Glomerular endothelial cell (primary cell): ENCODE measurements at regions not wholly inside any gene's neighbourhood (a gene's known extent, or its start where the extent isn't known, plus 50 kb on each side); places are given as distances from the start of the nearest gene placed in this dataset.
A peak's percentile ranks its signal among the peaks of the same experiment; 100 is the strongest.
"Not testable (repeated sequence)": the region's sequence is repeated elsewhere in the genome, so short reads cannot be mapped to it uniquely, and the experiment has no call there.

Experiments
- DNase-seq: peaks from one replicate; pipeline ENCODE4 v3.0.0-alpha.2; 2011; ENCODE audit warnings: low read depth, low spot score; ENCODE audit errors: extremely low read depth

DNA sequence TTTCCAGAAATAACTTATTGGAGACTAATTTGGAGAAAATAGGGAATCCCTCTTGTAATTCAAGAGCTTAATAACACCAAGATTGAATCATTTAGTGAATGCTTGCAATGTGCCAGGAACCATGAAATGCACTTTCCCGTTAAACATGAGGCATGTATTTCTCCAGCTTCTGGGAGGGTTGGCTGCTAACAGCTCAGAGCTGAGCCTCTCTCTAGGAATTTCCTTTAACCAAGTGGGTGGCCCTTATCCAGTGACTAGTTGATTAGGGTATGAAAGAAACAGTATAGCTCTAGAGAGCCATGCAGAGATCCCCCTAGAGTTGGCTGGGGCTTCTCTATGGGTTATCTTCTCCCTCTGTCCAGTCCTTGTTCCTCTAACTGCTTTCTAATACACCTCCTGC lies 356.4 kb upstream of the GOT2 start:
- DNase-seq = no peak

DNA sequence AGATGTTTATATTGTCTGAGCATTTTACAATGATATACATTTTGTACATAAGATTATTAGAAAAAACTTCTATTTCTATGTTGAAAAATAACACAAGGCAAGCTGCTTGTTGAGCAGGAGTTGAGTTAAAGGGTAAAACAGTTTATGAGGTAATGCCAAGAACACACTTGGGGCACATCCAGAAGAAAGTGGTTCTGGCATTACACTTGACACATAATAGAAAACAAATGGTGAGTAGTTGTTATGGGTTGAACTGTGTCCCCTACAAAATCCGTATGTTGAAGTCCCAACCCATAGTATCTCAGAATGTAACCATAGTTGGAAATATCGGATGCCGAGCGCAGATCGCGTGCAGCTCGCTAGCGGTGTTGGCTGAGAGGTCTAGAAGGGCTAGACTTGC lies 354.3 kb upstream of the GOT2 start:
- no peak for DNase-seq

DNA sequence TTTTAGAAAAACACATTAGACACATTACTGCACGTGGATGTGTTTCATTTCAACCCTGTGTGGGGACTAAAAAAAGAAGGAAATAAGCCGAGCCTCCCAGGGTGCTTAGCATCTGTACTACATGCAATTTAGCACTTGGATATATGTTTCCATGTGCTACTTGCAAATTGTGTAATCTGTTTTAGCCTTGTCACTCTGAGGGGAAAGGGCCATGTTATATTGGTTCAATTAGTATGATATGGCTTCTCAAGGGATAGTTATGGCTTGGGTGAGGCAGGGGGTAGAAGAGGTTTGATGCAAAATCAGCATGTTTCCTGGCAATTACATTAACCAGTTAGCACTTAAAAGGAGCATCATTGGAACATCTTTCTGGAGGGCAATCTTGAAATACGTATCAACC lies 353.5 kb upstream of the GOT2 start:
- no peak for DNase-seq

DNA sequence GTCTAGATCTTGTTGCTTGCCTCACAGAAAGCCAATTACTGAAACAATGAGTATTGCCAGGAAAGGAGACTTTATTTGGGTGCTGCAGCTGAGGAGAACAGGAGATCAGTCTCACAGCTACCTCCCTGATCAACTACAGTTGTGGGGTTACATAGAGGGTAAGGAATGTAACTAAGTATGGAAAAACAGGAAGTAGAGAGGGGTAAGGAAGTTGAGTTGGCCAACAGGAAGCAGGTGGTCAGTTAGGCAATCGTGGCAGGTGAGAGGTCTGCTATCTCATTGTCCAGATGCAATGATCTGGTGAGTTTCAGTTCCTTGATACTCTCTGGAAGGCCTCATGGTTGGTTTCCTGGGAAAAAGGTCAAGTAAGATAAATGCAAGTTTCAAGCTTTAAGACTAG lies 333.1 kb upstream of the GOT2 start:
- peak; percentile 73 for DNase-seq

DNA sequence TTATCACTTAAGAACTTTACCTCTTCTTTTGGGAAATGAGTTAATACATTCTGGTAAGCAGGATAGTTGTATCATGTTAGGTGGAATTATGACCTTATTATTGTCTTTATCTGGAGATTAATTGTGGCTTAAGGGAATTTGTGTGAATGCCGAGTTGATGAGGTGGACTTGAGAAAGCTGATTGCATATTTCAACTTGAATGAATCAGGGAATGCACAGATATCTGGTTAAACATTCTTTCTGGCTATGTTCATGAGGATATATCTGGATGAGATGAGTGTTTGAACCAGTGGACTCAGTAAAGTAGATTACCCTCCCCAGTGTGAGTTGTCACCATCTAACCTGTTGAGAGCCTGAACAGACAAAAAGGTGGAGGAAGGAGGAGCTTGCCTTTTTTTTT lies 326.1 kb upstream of the GOT2 start:
- DNase-seq = no peak

DNA sequence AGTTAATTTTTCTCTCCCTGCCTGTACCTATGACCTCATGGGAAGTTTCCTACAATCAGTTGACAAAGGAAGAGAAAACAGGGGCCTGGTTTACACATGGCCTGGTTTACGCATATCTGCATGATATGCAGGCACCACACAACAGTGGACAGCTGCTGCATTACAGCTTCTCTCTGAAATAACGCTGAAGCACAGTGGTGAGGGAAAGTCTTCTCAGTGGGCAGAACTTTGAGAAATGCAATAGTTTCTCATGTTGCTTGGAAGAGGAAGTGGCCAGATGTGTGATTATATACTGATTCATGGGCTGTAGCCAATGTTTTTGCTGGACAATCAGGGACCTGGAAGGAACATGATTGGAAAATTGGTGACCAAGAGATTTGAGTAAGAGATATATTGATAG lies 324.1 kb upstream of the GOT2 start:
- DNase-seq = no peak

DNA sequence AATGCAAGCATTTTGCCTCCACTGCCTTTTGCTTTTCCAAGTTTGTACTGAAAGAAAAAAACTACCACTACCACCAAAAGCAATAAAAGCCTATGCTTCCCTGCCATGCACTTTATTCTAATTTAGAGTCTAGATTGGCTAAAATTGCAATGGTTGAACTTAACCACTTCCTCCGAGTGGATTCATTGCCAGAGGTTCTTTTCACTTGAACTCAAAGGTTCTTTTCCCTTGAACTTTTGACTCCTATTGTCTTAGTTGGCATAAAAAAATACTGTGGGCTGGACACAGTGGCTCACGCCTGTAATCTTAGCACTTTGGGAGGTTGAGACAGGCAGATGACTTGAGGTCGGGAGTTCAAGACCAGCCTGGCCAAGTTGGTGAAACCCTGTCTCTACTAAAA lies 319.8 kb upstream of the GOT2 start:
- DNase-seq = no peak

DNA sequence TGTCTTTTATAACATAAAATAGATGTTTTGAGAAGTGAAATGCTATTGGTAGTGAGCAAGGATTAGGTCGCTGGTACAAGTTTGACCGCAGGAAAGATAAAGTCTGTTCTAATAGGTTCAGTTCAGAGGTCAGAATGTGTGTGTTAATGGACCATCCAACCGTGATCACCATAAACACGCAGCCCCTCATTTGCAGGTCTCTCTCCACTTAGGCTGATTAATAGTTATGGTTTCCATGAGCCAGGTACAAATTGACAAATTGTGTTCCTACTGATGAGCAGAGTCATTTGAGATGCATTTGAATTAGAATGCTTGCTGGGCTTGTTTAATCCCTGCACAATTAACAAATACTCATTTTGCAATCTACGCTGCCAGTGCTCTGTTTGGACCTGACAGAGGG lies 318.1 kb upstream of the GOT2 start:
- no peak for DNase-seq

DNA sequence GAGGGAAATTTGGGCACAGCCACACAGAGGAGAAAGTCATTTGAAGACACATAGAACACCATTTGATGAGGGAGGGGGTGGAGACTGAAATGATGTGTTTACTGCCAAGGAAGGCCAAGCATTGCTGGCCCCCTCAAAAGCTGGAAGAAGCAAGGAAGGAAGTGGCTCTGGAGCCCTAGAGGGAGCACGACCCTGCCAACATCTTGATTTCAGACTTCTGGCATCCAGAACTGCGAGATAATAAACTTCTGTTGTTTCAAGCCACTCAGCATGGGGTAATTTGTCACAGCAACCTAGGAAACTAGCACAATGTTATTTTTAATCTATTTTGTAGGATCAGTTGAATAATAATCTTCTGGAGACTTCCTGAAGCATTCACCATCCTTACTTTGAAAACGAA lies 314.8 kb upstream of the GOT2 start:
- DNase-seq = no peak

DNA sequence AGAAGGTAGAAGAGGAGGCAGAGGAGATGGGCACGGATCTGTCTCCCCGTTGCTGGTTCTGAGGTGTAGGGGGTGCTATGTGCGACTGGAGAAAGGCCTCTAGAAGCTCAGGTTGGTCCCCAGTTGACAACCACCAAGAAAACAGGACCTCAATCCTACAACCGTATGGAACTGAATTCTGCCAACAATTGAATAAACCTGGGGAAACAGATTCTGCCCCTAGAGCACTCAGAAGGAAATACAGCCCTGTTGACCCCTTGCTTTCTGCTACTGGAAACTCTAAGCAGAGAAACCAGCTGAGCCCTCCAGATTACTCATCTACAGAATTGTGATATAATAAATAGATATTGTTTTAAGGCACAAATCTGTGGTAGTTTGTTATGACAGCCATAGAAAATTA lies 313.0 kb upstream of the GOT2 start:
- no peak for DNase-seq

DNA sequence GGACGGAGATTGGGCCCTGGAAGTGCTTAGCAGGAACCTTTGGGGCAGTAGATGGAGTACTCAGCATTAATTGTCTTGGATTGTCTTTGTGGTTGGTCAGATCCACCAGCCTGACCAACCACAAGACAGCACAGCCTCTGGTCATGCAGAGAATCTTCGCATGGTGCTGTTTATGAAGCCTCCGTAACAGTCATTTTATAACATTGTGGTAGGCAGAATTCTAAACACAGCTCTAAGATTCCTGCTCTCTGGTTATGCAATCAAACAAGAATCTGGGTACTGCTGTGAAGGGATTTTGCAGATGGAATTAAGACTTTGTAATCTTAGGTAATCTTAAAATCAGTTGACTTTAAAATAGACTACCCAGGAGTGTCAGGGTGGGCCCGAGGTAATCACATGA lies 312.2 kb upstream of the GOT2 start:
- no peak for DNase-seq

DNA sequence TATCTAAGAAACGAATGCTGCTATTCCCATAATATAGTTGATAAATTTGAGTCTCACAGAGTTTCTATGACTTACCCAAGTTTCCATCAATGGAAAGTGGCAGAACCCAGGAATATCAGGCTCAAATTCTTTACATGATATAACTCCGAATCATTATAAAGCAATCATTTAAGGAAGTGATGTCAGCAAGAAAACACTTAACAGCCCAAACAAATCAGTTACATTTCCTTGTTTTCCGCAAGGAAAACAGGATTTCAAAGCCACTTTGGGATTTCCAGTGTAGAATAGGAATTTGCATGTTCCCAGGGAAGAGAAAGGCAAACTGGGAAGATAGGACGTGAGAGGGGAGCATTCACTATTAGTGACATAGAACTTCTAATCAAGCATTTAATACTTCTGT lies 311.4 kb upstream of the GOT2 start:
- DNase-seq = no peak

DNA sequence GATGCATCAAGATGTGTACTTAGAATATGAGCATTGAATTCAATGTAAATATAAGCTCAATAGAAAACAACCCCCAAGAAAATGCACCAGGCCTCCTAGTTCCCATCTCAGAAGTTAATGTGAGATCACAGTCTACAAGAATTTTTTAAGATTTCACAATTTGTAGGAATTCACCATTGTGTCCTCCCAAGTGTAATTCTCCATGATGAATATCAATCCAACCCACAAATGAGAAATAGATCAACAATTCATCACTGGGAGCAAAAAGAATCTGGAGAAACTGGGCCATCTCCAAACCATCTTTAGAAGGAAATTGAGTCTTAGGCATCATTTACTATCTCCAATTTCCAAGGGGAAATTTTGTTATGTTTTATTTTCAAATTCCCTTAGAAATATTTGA lies 310.5 kb upstream of the GOT2 start:
- no peak for DNase-seq

DNA sequence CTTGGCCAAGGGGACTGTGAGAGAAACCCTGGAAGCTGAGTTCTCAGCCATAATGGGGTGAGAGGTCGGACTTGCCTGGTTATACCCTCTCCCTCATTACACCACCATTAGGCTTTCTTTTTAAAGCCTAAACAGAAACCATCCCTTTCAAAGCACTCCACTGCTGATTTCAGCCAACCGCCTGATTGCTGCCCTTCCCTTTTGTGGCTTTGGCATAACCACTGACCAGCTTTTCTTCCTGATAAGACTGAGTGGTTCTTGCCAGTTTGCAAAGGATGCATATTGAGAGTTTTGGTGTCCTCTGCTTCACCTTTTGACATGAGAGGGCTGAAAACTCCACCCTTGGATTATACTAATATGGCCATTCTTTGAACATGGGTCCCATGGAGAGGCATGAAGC lies 308.2 kb upstream of the GOT2 start:
- DNase-seq = no peak

DNA sequence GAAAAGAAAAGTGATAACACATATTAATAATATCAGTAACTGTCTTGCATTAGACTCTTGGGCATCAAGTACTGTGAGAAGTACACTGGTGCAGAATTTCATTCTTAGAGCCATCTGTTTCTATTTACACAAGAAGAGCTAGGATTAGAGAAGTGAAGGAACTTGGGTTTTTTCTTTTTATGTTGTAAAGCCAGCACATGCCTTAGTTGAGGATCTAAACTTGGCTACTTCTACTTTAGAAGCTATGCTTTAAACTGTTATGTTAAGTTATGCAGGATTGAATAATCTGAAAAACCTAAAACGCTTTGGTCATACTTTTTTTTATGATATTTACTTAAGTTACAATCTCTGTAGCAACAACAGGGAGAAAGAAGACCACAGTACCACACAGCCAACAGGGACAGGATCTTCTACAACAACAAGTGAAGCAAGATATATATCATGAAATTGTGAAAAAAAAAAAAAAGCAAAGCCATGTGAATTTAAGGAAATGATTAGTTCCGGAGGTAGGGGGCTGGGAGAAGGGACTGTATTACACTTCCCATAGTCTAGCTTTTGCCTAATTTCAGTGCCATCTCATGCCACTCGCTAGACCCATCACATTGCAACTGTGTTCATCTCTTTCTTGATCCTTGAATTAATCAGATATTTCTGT lies 305.1 kb upstream of the GOT2 start:
- DNase-seq = no peak

DNA sequence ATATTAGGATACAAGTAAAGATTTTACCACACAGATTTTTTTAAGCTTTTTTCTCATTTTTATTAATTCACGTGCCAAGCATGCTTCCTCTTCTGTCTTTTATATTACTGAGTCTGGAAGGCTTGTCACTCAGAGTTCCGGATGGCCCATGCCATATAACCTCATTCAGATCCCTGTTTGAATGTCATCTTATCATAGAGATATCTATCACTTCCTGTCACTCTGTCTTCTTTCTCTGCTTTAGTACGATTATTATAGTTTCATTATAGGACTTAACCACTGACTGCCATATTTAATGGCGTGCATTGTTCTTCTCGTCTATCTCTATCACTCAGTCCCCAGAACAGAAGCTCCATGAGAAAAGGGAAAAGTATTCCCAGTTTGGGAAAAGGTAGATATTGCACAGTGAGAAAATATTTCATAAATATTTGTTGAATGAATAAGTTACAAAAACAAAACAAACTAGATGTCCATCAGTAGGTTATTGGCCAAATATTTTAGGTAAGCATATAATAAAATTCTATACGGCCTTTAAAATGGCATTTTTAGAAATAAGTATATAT lies 296.9 kb upstream of the GOT2 start:
- no peak for DNase-seq

DNA sequence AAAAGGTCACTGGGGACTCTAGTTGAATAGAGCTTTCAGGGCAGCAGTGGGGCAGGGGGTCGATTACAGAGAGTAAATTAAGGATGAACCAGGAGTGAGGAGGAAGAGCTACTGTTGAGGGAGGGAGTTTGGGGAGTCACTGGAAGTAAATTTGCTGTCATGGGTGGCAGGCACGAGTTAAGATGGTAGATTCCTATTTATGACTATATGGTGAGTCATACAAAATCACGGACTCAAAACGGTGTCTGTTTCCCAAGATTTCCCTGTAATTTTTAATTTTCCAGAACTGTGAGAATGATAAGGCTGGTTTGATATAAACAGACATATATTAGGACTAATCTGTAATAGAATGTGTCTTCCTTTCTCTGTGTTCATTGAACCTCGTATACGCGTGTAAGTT lies 287.6 kb upstream of the GOT2 start:
- DNase-seq = no peak

DNA sequence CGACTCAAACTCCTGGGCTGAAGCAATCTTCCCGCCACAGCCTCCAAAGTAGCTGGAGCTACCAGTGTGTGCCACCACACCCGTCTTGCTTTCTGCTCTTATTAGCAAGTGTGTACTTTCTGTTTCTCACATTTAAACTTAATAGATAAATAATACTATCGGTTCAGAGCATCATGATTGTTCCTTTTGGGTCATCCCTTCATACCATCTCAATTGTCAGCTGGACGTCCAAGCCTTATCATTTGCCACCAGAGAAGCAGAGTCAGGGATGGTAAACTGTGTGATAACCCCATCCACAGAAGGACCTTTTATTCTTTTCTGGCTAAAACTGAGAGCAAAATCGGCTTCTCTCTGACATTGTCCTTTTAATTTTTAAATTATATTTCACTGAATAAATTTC lies 279.8 kb upstream of the GOT2 start:
- DNase-seq = no peak

DNA sequence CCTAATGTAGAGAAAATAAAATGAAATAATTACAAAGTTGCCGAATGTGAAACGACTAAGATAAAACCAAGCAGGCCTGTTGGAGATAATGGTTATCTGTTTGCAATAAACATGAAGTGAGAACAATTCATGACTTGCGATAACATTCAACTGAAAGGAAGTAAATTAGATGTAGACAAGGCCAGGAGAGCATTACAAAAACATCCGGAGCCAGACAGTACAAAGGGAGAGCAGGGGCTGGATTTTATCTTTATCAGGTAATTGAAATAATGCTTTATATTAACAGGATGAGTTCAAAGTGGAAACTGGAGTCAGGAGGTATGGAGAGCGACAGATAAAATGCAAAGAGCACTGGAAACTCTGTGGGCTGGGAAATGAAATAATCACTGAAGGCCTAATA lies 265.6 kb upstream of the GOT2 start:
- no peak for DNase-seq

DNA sequence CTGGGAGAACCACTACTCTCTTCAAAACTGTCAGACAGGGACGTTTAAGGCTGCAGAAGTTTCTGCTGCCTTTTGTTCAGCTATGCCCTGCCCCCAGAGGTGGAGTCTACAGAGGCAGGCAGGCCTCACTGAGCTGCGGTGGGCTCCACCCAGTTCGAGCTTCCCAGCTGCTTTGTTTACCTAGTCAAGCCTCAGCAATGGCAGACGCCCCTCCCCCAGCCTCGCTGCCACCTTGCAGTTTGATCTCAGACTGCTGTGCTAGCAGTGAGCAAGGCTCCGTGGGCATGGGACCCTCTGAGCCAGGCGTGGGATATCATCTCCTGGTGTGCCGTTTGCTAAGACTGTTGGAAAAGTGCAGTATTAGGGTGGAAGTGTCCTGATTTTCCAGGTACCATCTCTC lies 258.6 kb upstream of the GOT2 start:
- DNase-seq = not testable (repeated sequence)

DNA sequence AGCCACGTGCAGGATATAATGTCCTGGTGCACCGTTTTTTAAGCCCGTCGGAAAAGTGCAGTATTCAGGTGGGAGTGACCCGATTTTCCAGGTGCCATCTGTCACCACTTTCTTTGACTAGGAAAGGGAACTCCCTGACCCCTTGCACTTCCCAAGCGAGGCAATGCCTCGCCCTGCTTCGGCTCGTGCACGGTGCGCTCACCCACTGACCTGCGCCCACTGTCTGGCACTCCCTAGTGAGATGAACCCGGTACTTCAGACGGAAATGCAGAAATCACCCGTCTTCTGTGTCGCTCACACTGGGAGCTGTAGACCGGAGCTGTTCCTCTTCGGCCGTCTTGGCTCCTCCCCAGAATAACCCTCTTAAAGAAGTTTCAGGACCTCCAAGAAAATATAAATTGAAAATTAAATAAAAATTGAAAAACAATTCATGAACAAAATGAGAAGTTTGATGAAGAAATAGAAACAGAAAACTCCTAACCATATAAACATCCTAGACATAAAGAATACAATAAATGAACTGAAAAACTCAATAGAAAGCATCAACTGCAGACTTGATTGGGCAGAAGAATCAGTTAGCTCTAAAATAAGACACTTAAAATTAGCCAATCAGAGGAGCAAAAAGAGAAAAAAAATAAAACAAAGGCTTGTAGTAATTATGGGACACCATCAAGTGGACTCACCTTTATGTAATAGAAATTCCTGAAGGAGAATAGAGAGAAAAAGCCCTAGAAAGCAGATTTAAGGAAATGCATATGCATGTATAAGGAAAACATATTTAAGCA lies 249.3 kb upstream of the GOT2 start:
- not testable (repeated sequence) for DNase-seq

DNA sequence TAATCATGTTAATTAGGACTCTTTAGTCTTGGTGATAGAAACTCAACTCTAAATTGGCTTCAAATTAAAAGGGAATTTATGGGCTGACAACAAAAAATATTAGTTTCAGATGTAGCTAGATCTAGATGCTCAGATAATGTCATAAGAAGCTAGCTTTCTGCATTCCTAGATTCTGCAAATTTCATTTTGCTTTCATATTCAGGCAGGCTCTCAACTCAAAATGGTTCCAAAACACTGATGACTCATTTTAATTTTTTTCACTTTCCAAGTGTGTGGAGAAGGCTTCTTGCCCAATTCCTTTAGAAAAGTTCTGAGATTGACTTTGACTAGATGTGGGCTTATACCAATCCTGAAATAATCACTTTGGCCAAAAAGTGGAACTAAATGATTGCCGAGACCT lies 236.7 kb upstream of the GOT2 start:
- no peak for DNase-seq
